ENCODE measurements at regions not wholly inside any gene's neighbourhood (a gene's known extent, or its start where the extent isn't known, plus 50 kb on each side); places are given as distances from the start of the nearest gene placed in this dataset.
"Not testable (repeated sequence)": the region's sequence is repeated elsewhere in the genome, so short reads cannot be mapped to it uniquely, and the experiment has no call there.

- Histone ChIP-seq H3K36me3 (no peaks in the 10 kb centered on the region), H3K4me1 (no peaks in the 10 kb centered on the region), H3K9me3 (no peaks in the 10 kb centered on the region), H3K27ac (no peak overlapping the region), H3K4me3 (no peak overlapping the region), H3K27me3 (no peaks in the 10 kb centered on the region)
- DNase-seq (ENCODE audit: low spot score in 2 of 2) = no peak
- TF ChIP-seq POLR2A (IDR thresholded peaks at IDR 0.05) = no peak
- no peak for TF ChIP-seq CTCF (IDR thresholded peaks at IDR 0.05)
- no peak for TF ChIP-seq POLR2AphosphoS5 (IDR thresholded peaks at IDR 0.05)
- intact Hi-C loops (cut with DNase I; ENCODE audit: low total_unique reads) = no loop called here
These were observed 239.3 kb downstream of the RMST start for GRCh38 chr12:97701901-97702300.

GRCh38 chr12:97711392-97711791 is 248.8 kb downstream of the RMST start:
- no peak overlapping the region for H3K4me3 ChIP-seq
- H3K36me3 ChIP-seq = no peaks in the 10 kb centered on the region
- no peaks in the 10 kb centered on the region for H3K9me3 ChIP-seq
- DNase-seq (ENCODE audit: low spot score in 2 of 2) = no peak
- no peak for TF ChIP-seq CTCF (IDR thresholded peaks at IDR 0.05)
- TF ChIP-seq POLR2A (IDR thresholded peaks at IDR 0.05) = no peak
- TF ChIP-seq POLR2AphosphoS5 (IDR thresholded peaks at IDR 0.05) = no peak
- intact Hi-C loops (cut with DNase I; ENCODE audit: low total_unique reads) = no loop called here
- H3K27me3 ChIP-seq = no peaks in the 10 kb centered on the region
- no peaks in the 10 kb centered on the region for H3K4me1 ChIP-seq
- H3K27ac ChIP-seq = no peak overlapping the region

DNA sequence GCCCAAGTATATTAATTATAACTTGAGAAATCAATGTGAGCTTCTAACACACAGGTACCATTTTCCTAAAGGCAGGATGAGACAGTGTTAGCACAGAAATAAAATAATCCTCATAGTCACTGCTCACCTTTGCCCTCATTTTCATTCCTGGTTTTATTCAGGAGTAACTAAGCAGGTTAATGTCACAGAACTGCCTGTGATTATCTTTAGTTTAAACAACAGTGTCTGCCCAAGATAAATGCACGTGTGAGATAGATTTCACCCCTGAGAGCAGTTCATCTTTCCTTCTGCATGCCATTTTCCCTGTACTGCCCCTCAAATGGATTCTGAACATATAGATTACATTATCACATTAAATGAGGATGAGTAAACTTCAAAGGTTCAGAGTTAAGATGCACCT is 250.7 kb downstream of the RMST start:
- no peaks in the 10 kb centered on the region for H3K9me3 ChIP-seq
- intact Hi-C loops (cut with DNase I; ENCODE audit: low total_unique reads) = no loop called here
- H3K27ac ChIP-seq = no peak overlapping the region
- no peaks in the 10 kb centered on the region for H3K36me3 ChIP-seq
- no peak for DNase-seq (ENCODE audit: low spot score in 2 of 2)
- no peaks in the 10 kb centered on the region for H3K27me3 ChIP-seq
- no peaks in the 10 kb centered on the region for H3K4me1 ChIP-seq
- no peak overlapping the region for H3K4me3 ChIP-seq
- no peak for TF ChIP-seq CTCF (IDR thresholded peaks at IDR 0.05)
- no peak for TF ChIP-seq POLR2A (IDR thresholded peaks at IDR 0.05)
- TF ChIP-seq POLR2AphosphoS5 (IDR thresholded peaks at IDR 0.05) = no peak

- no peak overlapping the region for H3K4me3 ChIP-seq
- no peak for TF ChIP-seq POLR2A (IDR thresholded peaks at IDR 0.05)
- TF ChIP-seq CTCF (IDR thresholded peaks at IDR 0.05) = no peak
- no peak for TF ChIP-seq POLR2AphosphoS5 (IDR thresholded peaks at IDR 0.05)
These were observed 251.5 kb downstream of the RMST start for GRCh38 chr12:97714107-97714563.

DNA sequence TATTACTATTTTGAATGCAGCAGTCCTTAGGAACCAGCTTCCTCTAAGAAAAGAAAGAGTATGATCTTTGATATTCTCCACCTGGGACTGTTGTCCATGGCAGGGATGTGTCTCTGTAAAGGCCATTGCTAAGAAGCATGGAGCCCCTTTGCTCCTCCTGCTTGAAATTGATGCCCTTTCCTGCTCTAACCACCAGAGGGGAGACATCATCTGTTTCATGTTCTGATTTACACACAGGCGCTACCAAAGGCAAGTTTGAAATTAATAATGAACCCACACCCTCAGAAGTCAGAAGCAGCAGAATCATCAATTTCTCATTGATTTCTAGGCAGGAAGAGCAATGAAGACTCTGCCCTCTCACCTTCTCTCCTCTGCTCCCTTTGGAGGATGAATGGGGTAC is 253.8 kb downstream of the RMST start:
- no peak overlapping the region for H3K4me3 ChIP-seq
- intact Hi-C loops (cut with DNase I; ENCODE audit: low total_unique reads) = no loop called here
- no peak for DNase-seq (ENCODE audit: low spot score in 2 of 2)

More at GRCh38 chr12:97714107-97714563, 251.5 kb downstream of the RMST start:
- no peak for DNase-seq (ENCODE audit: low spot score in 2 of 2)
- Histone ChIP-seq H3K4me1 (no peaks in the 10 kb centered on the region), H3K27me3 (no peaks in the 10 kb centered on the region), H3K36me3 (no peaks in the 10 kb centered on the region), H3K9me3 (no peaks in the 10 kb centered on the region), H3K27ac (no peak overlapping the region)
- intact Hi-C loops (cut with DNase I; ENCODE audit: low total_unique reads) = no loop called here

DNA sequence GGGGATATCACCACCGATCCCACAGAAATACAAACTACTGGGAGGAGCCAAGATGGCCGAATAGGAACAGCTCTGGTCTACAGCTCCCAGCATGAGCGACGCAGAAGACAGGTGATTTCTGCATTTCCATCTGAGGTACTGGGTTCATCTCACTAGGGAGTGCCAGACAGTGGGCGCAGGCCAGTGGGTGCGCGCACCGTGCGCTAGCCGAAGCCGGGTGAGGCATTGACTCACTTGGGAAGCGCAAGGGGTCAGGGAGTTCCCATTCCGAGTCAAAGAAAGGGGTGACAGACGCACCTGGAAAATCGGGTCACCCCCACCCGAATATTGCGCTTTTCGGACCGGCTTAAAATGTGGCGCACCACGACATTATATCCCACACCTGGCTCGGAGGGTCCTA is 261.2 kb downstream of the RMST start:
- not testable (repeated sequence) for DNase-seq (ENCODE audit: low spot score in 2 of 2); H3K4me1 ChIP-seq

More for the DNA sequence above, 253.8 kb downstream of the RMST start:
- no peaks in the 10 kb centered on the region for H3K27me3 ChIP-seq
- TF ChIP-seq CTCF (IDR thresholded peaks at IDR 0.05) = peak in 2 of 3 donors; percentile 27 to 33
- no peak for TF ChIP-seq POLR2AphosphoS5 (IDR thresholded peaks at IDR 0.05)
- no peaks in the 10 kb centered on the region for H3K4me1 ChIP-seq
- no peaks in the 10 kb centered on the region for H3K9me3 ChIP-seq
- H3K36me3 ChIP-seq = no peaks in the 10 kb centered on the region
- H3K27ac ChIP-seq = no peak overlapping the region

More for the DNA sequence above, 261.2 kb downstream of the RMST start:
- intact Hi-C loops (cut with DNase I; ENCODE audit: low total_unique reads); H3K27ac ChIP-seq; H3K36me3 ChIP-seq; H3K4me3 ChIP-seq; H3K9me3 ChIP-seq; H3K27me3 ChIP-seq: not testable (repeated sequence)

Data from breast epithelium (tissue), 4 donors.